ENCODE measurements at regions not wholly inside any gene's neighbourhood (a gene's known extent, or its start where the extent isn't known, plus 50 kb on each side); places are given as distances from the start of the nearest gene placed in this dataset.

DNA sequence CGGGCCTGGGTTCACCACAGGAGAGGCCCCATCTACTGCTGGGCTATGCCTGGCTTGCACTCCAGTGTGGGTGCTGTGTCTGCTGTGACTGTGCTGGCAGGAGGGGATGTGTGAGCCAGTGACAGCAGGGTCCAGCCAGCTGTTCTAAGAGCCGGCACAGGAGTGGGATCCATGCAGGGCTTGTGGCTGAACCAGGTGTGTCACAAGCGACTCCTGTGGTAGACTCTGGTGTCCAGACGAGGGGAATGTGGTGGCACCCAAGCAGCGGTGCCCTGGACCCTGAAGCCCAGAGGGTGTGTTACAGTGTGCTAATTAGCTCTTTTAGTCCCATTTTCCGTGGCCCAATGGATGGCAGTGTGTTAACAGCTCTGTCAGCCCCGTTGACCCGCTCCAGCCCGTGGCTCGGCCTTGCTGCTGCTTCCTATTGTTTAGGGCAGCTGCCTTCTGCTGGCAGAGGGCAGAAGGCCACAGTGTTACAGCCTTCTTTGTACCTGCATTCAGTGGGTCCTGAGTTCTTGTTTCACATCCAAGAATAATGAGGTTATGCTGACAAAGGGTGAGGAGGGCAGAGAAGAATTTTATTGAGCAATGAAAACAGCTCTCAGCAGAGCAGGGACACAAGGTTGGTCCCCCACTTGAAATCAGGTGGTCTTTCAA is 78.5 kb upstream of the RNU6-1 start:
- ATAC-seq (replicated peaks in 1 of 4) (no peak), DNase-seq (no peak)
- no peak overlapping the region for H3K4me3 ChIP-seq (ENCODE audit: control insufficient read depth in 1 of 2, extremely low read depth in 1 of 2, low read length in 1 of 2)
- Mint-ChIP-seq H3K4me1 (no peaks in the 10 kb centered on the region), H3K36me3 (no peaks in the 10 kb centered on the region), H3K27ac (no peak overlapping the region), H3K27me3 (peaks cover 0 to 5% of the 10 kb centered on the region in 2 donors), H3K9me3 (peaks cover 0 to 13% (median 3%) of the 10 kb centered on the region in 3 donors), H3K4me3 (no peak overlapping the region)
- no peaks in the 10 kb centered on the region for H3K36me3 ChIP-seq (ENCODE audit: control insufficient read depth in 2 of 2, extremely low read depth in 1 of 2, insufficient read depth in 1 of 2, low read length in 1 of 2)
- H3K27me3 ChIP-seq (replicated peaks in 1 of 2; ENCODE audit: control insufficient read depth in 2 of 2, extremely low read depth in 1 of 2, insufficient read depth in 2 of 2, low read length in 1 of 2) = no peaks in the 10 kb centered on the region
- POLR2A ChIA-PET = no interaction called here
- H3K9me3 ChIP-seq = no peaks in the 10 kb centered on the region
- CTCF ChIA-PET = no interaction called here
- H3K27ac ChIP-seq (ENCODE audit: low read length) = no peak overlapping the region
- H3K4me1 ChIP-seq (ENCODE audit: control insufficient read depth in 1 of 2, extremely low read depth in 1 of 2, insufficient read depth in 2 of 2, low read length in 2 of 2) = no peaks in the 10 kb centered on the region
- WGBS (ENCODE audit: insufficient coverage) = 87% methylated on average over 10 of the region's 10 CpGs

DNA sequence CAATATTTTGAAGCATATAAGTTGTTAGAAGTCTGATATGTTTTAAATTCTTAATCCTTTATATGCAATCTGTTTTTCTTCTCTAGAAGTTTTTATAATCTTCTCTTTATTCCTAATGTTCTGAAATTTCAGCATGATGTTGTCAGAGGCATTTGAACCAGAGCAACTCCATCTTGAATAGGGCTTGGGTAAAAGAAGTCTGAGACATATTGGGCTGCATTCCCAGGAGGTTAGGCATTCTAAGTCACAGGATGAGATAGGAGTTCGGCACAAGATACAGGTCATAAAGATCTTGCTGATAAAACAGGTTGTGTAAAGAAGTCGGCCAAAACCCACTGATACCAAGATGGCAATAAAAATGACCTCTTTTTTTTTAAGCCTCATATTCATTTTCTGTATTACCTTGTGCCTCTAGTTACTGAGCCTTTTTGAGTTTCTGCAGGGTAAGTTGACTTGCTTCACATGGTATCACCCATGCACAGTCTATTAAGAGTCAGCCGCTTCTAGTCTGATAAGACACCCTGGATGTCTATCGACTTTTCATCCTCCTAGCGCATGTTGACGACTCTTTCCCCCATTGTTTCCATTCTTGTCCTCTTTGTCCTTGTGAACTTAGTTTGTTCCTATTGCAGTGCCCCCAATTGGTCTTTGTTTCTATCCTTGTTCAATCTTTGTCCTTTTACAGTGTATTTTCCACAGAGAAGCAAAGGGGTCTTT is 80.8 kb upstream of the RNU6-1 start:
- Histone ChIP-seq H3K27ac (ENCODE audit: low read length) (no peak overlapping the region), H3K27me3 (replicated peaks in 1 of 2; ENCODE audit: control insufficient read depth in 2 of 2, extremely low read depth in 1 of 2, insufficient read depth in 2 of 2, low read length in 1 of 2) (no peaks in the 10 kb centered on the region), H3K4me1 (ENCODE audit: control insufficient read depth in 1 of 2, extremely low read depth in 1 of 2, insufficient read depth in 2 of 2, low read length in 2 of 2) (no peaks in the 10 kb centered on the region), H3K4me3 (ENCODE audit: control insufficient read depth in 1 of 2, extremely low read depth in 1 of 2, low read length in 1 of 2) (no peak overlapping the region), H3K36me3 (ENCODE audit: control insufficient read depth in 2 of 2, extremely low read depth in 1 of 2, insufficient read depth in 1 of 2, low read length in 1 of 2) (no peaks in the 10 kb centered on the region), H3K9me3 (no peaks in the 10 kb centered on the region)
- H3K36me3 Mint-ChIP-seq = no peaks in the 10 kb centered on the region
- peaks cover 3 to 17% (median 8%) of the 10 kb centered on the region in 3 donors for H3K9me3 Mint-ChIP-seq
- no peaks in the 10 kb centered on the region for H3K4me1 Mint-ChIP-seq
- DNase-seq (no peak), ATAC-seq (replicated peaks in 1 of 4) (no peak)
- CTCF ChIA-PET = no interaction called here
- H3K27me3 Mint-ChIP-seq = peaks cover 0 to 5% of the 10 kb centered on the region in 2 donors
- H3K4me3 Mint-ChIP-seq = no peak overlapping the region
- H3K27ac Mint-ChIP-seq = no peak overlapping the region
- POLR2A ChIA-PET = interaction anchor here in 1 of 2 donors (0.7 kb wide), 1 partner anchor 15 kb away, joined by 4 read pairs; no protein-coding TSS in a partner anchor
- 100% methylated on average over 1 of the region's 6 CpGs for WGBS (ENCODE audit: insufficient coverage)

DNA sequence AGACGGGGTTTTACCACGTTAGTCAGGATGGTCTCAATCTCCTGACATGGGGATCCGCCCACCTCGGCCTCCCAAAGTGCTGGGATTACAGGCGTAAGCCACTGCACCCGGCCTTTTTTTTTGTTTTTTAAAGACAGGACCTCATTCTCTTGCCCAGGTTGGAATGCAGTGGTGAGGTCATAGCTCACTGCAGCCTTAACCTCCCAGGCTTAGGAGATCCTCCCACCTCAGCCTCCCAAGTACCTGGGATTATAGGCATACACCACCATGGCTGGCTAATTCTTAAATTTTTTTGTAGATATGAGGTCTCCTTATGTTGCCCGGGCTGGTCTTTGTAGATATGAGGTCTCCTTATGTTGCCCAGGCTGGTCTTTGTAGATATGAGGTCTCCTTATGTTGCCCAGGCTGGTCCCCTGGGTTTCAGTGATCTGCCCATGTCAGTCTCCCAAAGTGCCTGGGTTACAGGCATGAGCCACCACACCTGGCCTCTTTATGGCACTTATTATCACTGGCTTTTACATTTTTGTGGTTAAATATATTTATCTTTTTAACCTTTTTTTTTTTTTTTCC is 82.3 kb upstream of the RNU6-1 start:
- no peaks in the 10 kb centered on the region for H3K27me3 ChIP-seq (replicated peaks in 1 of 2; ENCODE audit: control insufficient read depth in 2 of 2, extremely low read depth in 1 of 2, insufficient read depth in 2 of 2, low read length in 1 of 2)
- ChIA-PET CTCF (no interaction called here), POLR2A (no interaction called here)
- H3K4me1 ChIP-seq (ENCODE audit: control insufficient read depth in 1 of 2, extremely low read depth in 1 of 2, insufficient read depth in 2 of 2, low read length in 2 of 2) = no peaks in the 10 kb centered on the region
- Mint-ChIP-seq H3K27me3 (no peaks in the 10 kb centered on the region), H3K36me3 (no peaks in the 10 kb centered on the region), H3K27ac (no peak overlapping the region), H3K4me1 (no peaks in the 10 kb centered on the region), H3K9me3 (peaks cover 3 to 17% (median 8%) of the 10 kb centered on the region in 3 donors), H3K4me3 (no peak overlapping the region)
- ATAC-seq (replicated peaks in 1 of 4) (no peak), DNase-seq (no peak)
- 98% methylated on average over 5 of the region's 7 CpGs for WGBS (ENCODE audit: insufficient coverage)
- H3K9me3 ChIP-seq = no peaks in the 10 kb centered on the region
- H3K4me3 ChIP-seq (ENCODE audit: control insufficient read depth in 1 of 2, extremely low read depth in 1 of 2, low read length in 1 of 2) = no peak overlapping the region
- H3K27ac ChIP-seq (ENCODE audit: low read length) = no peak overlapping the region
- no peaks in the 10 kb centered on the region for H3K36me3 ChIP-seq (ENCODE audit: control insufficient read depth in 2 of 2, extremely low read depth in 1 of 2, insufficient read depth in 1 of 2, low read length in 1 of 2)

DNA sequence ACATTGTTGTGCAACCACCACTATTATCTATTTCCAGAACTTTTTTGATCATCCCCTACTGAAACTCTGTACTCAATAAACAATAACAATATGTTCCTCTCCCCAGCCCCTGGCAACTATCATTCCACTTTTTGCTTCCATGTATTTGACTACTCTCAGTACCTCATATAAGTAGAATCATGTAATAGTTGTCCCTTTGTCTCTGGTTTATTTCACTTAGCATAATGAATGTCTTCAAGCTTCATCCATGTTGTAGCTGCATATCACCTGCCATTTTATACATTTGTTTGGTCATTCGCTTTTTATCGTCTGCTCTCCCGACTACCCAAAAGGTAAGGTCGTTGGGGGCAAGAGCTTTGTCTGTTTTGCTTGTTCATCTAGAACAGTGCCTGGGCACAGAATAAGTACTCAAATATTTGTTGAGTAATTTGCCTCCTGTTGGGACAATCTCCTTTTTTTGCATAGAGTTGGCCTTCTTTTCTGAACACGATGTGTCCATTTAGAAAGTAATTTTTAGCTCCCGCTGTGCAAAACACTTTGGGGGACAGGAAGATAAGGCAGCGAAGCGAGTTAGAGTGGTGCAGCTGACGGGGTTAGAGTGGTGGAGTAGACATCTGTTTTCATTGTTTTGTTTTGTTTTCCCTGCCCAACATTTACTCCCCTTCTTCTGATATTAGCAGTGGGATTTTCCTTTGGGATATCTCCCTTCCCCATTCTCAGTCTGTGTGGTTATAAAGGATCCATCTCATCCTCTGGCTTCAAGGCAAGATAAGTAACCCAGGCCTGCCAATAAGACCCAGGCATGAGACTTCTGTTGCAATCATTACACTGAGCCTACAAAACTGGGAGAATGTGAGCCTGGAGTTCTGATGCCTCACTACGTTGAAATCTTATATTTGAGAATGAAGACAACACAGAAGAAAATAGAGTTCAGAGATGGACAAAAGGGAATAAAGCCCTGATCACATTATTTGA is 83.4 kb upstream of the RNU6-1 start:
- no peaks in the 10 kb centered on the region for H3K27me3 ChIP-seq (replicated peaks in 1 of 2; ENCODE audit: control insufficient read depth in 2 of 2, extremely low read depth in 1 of 2, insufficient read depth in 2 of 2, low read length in 1 of 2)
- no peak for ATAC-seq (replicated peaks in 1 of 4)
- no peaks in the 10 kb centered on the region for H3K36me3 Mint-ChIP-seq
- POLR2A ChIA-PET = no interaction called here
- H3K4me3 ChIP-seq (ENCODE audit: control insufficient read depth in 1 of 2, extremely low read depth in 1 of 2, low read length in 1 of 2) = no peak overlapping the region
- peaks cover 3 to 17% (median 8%) of the 10 kb centered on the region in 3 donors for H3K9me3 Mint-ChIP-seq
- CTCF ChIA-PET = no interaction called here
- no peak overlapping the region for H3K27ac ChIP-seq (ENCODE audit: low read length)
- no peaks in the 10 kb centered on the region for H3K9me3 ChIP-seq
- no peaks in the 10 kb centered on the region for H3K36me3 ChIP-seq (ENCODE audit: control insufficient read depth in 2 of 2, extremely low read depth in 1 of 2, insufficient read depth in 1 of 2, low read length in 1 of 2)
- no peaks in the 10 kb centered on the region for H3K4me1 Mint-ChIP-seq
- H3K27ac Mint-ChIP-seq = no peak overlapping the region
- H3K4me1 ChIP-seq (ENCODE audit: control insufficient read depth in 1 of 2, extremely low read depth in 1 of 2, insufficient read depth in 2 of 2, low read length in 2 of 2) = no peaks in the 10 kb centered on the region
- H3K4me3 Mint-ChIP-seq = no peak overlapping the region
- 88% methylated on average over 4 of the region's 10 CpGs for WGBS (ENCODE audit: insufficient coverage)
- peaks cover 0 to 1% of the 10 kb centered on the region in 2 donors for H3K27me3 Mint-ChIP-seq
- DNase-seq = no peak

DNA sequence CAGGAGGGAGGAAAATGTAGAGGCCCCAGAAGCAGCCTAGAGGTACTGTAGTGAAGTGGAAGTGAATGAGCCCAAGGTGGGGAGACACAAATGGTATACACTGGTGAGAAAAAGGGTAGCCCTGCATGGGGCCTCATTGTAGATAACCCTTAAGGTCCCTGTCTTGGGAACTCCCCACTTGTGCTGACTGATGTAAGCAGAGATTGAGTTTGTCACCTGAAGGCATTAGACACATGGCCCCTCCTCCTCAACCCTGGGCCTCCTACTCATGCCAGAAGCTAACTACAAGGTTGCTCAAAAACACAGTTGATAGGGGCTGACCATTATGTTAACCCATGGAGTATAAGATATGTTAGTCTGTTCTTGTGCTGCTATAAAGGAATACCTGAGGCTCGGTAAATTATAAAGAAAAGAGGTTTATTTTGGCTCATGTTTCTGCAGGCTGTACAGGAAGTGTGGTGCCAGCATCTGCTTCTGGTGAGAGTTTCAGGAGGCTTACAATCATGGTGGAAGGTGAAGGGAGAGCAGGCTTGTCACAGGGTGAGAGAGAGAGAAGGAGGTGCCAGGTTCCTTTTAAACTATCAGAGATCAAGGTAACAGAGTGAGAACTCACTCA is 84.6 kb upstream of the RNU6-1 start:
- Histone ChIP-seq H3K4me1 (ENCODE audit: control insufficient read depth in 1 of 2, extremely low read depth in 1 of 2, insufficient read depth in 2 of 2, low read length in 2 of 2) (no peaks in the 10 kb centered on the region), H3K36me3 (ENCODE audit: control insufficient read depth in 2 of 2, extremely low read depth in 1 of 2, insufficient read depth in 1 of 2, low read length in 1 of 2) (no peaks in the 10 kb centered on the region), H3K27me3 (replicated peaks in 1 of 2; ENCODE audit: control insufficient read depth in 2 of 2, extremely low read depth in 1 of 2, insufficient read depth in 2 of 2, low read length in 1 of 2) (no peaks in the 10 kb centered on the region), H3K9me3 (no peaks in the 10 kb centered on the region), H3K27ac (ENCODE audit: low read length) (no peak overlapping the region), H3K4me3 (ENCODE audit: control insufficient read depth in 1 of 2, extremely low read depth in 1 of 2, low read length in 1 of 2) (no peak overlapping the region)
- DNase-seq = no peak
- WGBS (ENCODE audit: insufficient coverage) = 83% methylated on average over 1 of the region's 1 CpG
- CTCF ChIA-PET = no interaction called here
- Mint-ChIP-seq H3K4me1 (no peaks in the 10 kb centered on the region), H3K4me3 (no peak overlapping the region), H3K9me3 (peaks cover 0 to 9% (median 8%) of the 10 kb centered on the region in 3 donors), H3K36me3 (no peaks in the 10 kb centered on the region), H3K27ac (no peak overlapping the region), H3K27me3 (peaks cover 0 to 4% of the 10 kb centered on the region in 2 donors)
- ATAC-seq (replicated peaks in 1 of 4) = no peak
- POLR2A ChIA-PET = no interaction called here

DNA sequence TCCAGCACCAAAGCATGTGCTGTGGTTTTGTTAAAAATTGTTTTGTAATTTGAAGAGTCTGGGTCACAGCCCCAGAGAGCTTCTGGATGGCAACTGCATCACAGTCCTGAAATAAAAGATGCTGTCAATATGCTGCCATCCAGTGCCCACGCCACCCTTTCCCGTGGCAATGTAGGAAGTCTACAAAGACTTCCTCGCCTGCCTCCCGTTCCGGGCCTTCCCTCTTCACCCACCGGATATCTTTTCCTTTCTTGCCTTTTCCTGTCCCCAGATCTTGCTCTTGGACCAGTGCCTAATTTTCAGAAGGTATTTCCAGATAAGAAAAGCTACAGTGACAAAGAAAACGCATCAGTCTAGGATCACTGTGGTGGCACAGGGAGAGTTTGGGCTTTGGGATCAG is 85.3 kb upstream of the RNU6-1 start:
- Mint-ChIP-seq H3K36me3 (no peaks in the 10 kb centered on the region), H3K27me3 (peaks cover 0 to 4% of the 10 kb centered on the region in 2 donors), H3K4me1 (no peaks in the 10 kb centered on the region), H3K9me3 (peaks cover 0 to 8% (median 4%) of the 10 kb centered on the region in 3 donors), H3K4me3 (no peak overlapping the region), H3K27ac (no peak overlapping the region)
- POLR2A ChIA-PET = no interaction called here
- Histone ChIP-seq H3K36me3 (ENCODE audit: control insufficient read depth in 2 of 2, extremely low read depth in 1 of 2, insufficient read depth in 1 of 2, low read length in 1 of 2) (no peaks in the 10 kb centered on the region), H3K27ac (ENCODE audit: low read length) (no peak overlapping the region), H3K9me3 (no peaks in the 10 kb centered on the region), H3K4me1 (ENCODE audit: control insufficient read depth in 1 of 2, extremely low read depth in 1 of 2, insufficient read depth in 2 of 2, low read length in 2 of 2) (no peaks in the 10 kb centered on the region), H3K4me3 (ENCODE audit: control insufficient read depth in 1 of 2, extremely low read depth in 1 of 2, low read length in 1 of 2) (no peak overlapping the region), H3K27me3 (replicated peaks in 1 of 2; ENCODE audit: control insufficient read depth in 2 of 2, extremely low read depth in 1 of 2, insufficient read depth in 2 of 2, low read length in 1 of 2) (no peaks in the 10 kb centered on the region)
- DNase-seq (no peak), ATAC-seq (replicated peaks in 1 of 4) (no peak)
- 95% methylated on average over 4 of the region's 7 CpGs for WGBS (ENCODE audit: insufficient coverage)
- CTCF ChIA-PET = no interaction called here

Data from T-cell (primary cell).